ENCODE measurements at regions not wholly inside any gene's neighbourhood (a gene's known extent, or its start where the extent isn't known, plus 50 kb on each side); places are given as distances from the start of the nearest gene placed in this dataset.

- ChIA-PET CTCF (no interaction called here), POLR2A (no interaction called here)
- DNase-seq: no peak
- H3K4me1 Mint-ChIP-seq: no peaks in the 10 kb centered on the region
- H3K4me1 ChIP-seq (ENCODE audit: insufficient read depth, low read length): no peaks in the 10 kb centered on the region
- no peak overlapping the region for H3K4me3 ChIP-seq (ENCODE audit: low read length)
- no peaks in the 10 kb centered on the region for H3K9me3 ChIP-seq (ENCODE audit: low read length)
- peaks cover 12 to 14% of the 10 kb centered on the region in 2 donors for H3K27me3 Mint-ChIP-seq
- H3K27ac ChIP-seq (ENCODE audit: low read depth, low read length): no peak overlapping the region
- H3K27me3 ChIP-seq (ENCODE audit: insufficient read depth, low read length, poor library complexity, severe bottlenecking): no peaks in the 10 kb centered on the region
- H3K36me3 Mint-ChIP-seq: no peaks in the 10 kb centered on the region
- no peak overlapping the region for H3K4me3 Mint-ChIP-seq
- no peaks in the 10 kb centered on the region for H3K9me3 Mint-ChIP-seq
- no peak overlapping the region for H3K27ac Mint-ChIP-seq
- no peaks in the 10 kb centered on the region for H3K36me3 ChIP-seq (ENCODE audit: insufficient read depth, low read length)
Observed at GRCh38 chr16:80283466-80284392, 257.1 kb upstream of the DYNLRB2 start.

GRCh38 chr16:80280557-80280956, 260.2 kb upstream of the DYNLRB2 start:
- Histone ChIP-seq H3K27ac (ENCODE audit: low read depth, low read length) (no peak overlapping the region), H3K4me1 (ENCODE audit: insufficient read depth, low read length) (no peaks in the 10 kb centered on the region), H3K27me3 (ENCODE audit: insufficient read depth, low read length, poor library complexity, severe bottlenecking) (no peaks in the 10 kb centered on the region), H3K36me3 (ENCODE audit: insufficient read depth, low read length) (no peaks in the 10 kb centered on the region), H3K4me3 (ENCODE audit: low read length) (no peak overlapping the region), H3K9me3 (ENCODE audit: low read length) (no peaks in the 10 kb centered on the region)
- POLR2A ChIA-PET: no interaction called here
- no peaks in the 10 kb centered on the region for H3K9me3 Mint-ChIP-seq
- no peak overlapping the region for H3K27ac Mint-ChIP-seq
- CTCF ChIA-PET: no interaction called here
- no peaks in the 10 kb centered on the region for H3K4me1 Mint-ChIP-seq
- no peak for DNase-seq
- H3K4me3 Mint-ChIP-seq: no peak overlapping the region
- no peaks in the 10 kb centered on the region for H3K36me3 Mint-ChIP-seq
- H3K27me3 Mint-ChIP-seq: peaks cover 5 to 13% of the 10 kb centered on the region in 2 donors

- Histone ChIP-seq H3K9me3 (ENCODE audit: low read length) (no peaks in the 10 kb centered on the region), H3K27ac (ENCODE audit: low read depth, low read length) (no peak overlapping the region), H3K4me3 (ENCODE audit: low read length) (no peak overlapping the region), H3K27me3 (ENCODE audit: insufficient read depth, low read length, poor library complexity, severe bottlenecking) (no peaks in the 10 kb centered on the region), H3K4me1 (ENCODE audit: insufficient read depth, low read length) (no peaks in the 10 kb centered on the region), H3K36me3 (ENCODE audit: insufficient read depth, low read length) (no peaks in the 10 kb centered on the region)
- Mint-ChIP-seq H3K27me3 (peaks cover 5 to 13% of the 10 kb centered on the region in 2 donors), H3K27ac (no peak overlapping the region), H3K9me3 (no peaks in the 10 kb centered on the region), H3K4me3 (no peak overlapping the region), H3K4me1 (no peaks in the 10 kb centered on the region), H3K36me3 (no peaks in the 10 kb centered on the region)
- no peak for DNase-seq
- ChIA-PET CTCF (no interaction called here), POLR2A (no interaction called here)
Observed at GRCh38 chr16:80279656-80280055, 261.1 kb upstream of the DYNLRB2 start.

- Histone ChIP-seq H3K27me3 (ENCODE audit: insufficient read depth, low read length, poor library complexity, severe bottlenecking) (no peaks in the 10 kb centered on the region), H3K9me3 (ENCODE audit: low read length) (no peaks in the 10 kb centered on the region), H3K4me1 (ENCODE audit: insufficient read depth, low read length) (no peaks in the 10 kb centered on the region), H3K27ac (ENCODE audit: low read depth, low read length) (no peak overlapping the region), H3K36me3 (ENCODE audit: insufficient read depth, low read length) (no peaks in the 10 kb centered on the region), H3K4me3 (ENCODE audit: low read length) (no peak overlapping the region)
- Mint-ChIP-seq H3K9me3 (no peaks in the 10 kb centered on the region), H3K36me3 (no peaks in the 10 kb centered on the region), H3K27me3 (peaks cover 0 to 16% of the 10 kb centered on the region in 2 donors), H3K27ac (no peak overlapping the region), H3K4me3 (no peak overlapping the region), H3K4me1 (no peaks in the 10 kb centered on the region)
- no peak for DNase-seq
- CTCF ChIA-PET: no interaction called here
- POLR2A ChIA-PET: no interaction called here
Observed at GRCh38 chr16:80277182-80277581, 263.6 kb upstream of the DYNLRB2 start.

- H3K36me3 Mint-ChIP-seq: no peaks in the 10 kb centered on the region
- H3K27ac ChIP-seq (ENCODE audit: low read depth, low read length): no peak overlapping the region
- H3K27me3 Mint-ChIP-seq: peaks cover 0 to 16% of the 10 kb centered on the region in 2 donors
- H3K36me3 ChIP-seq (ENCODE audit: insufficient read depth, low read length): no peaks in the 10 kb centered on the region
- H3K4me1 ChIP-seq (ENCODE audit: insufficient read depth, low read length): no peaks in the 10 kb centered on the region
- no peaks in the 10 kb centered on the region for H3K9me3 Mint-ChIP-seq
- H3K27ac Mint-ChIP-seq: no peak overlapping the region
- no peaks in the 10 kb centered on the region for H3K27me3 ChIP-seq (ENCODE audit: insufficient read depth, low read length, poor library complexity, severe bottlenecking)
- H3K4me3 ChIP-seq (ENCODE audit: low read length): no peak overlapping the region
- CTCF ChIA-PET: no interaction called here
- no peak for DNase-seq
- POLR2A ChIA-PET: no interaction called here
- H3K4me3 Mint-ChIP-seq: no peak overlapping the region
- no peaks in the 10 kb centered on the region for H3K4me1 Mint-ChIP-seq
- no peaks in the 10 kb centered on the region for H3K9me3 ChIP-seq (ENCODE audit: low read length)
Observed at GRCh38 chr16:80274576-80275191, 266.1 kb upstream of the DYNLRB2 start.

- ChIA-PET CTCF (no interaction called here), POLR2A (no interaction called here)
- Mint-ChIP-seq H3K4me3 (no peak overlapping the region), H3K27ac (no peak overlapping the region), H3K27me3 (peaks cover 0 to 16% of the 10 kb centered on the region in 2 donors), H3K36me3 (no peaks in the 10 kb centered on the region), H3K4me1 (no peaks in the 10 kb centered on the region), H3K9me3 (no peaks in the 10 kb centered on the region)
- Histone ChIP-seq H3K4me3 (ENCODE audit: low read length) (no peak overlapping the region), H3K27ac (ENCODE audit: low read depth, low read length) (no peak overlapping the region), H3K27me3 (ENCODE audit: insufficient read depth, low read length, poor library complexity, severe bottlenecking) (no peaks in the 10 kb centered on the region), H3K36me3 (ENCODE audit: insufficient read depth, low read length) (no peaks in the 10 kb centered on the region), H3K4me1 (ENCODE audit: insufficient read depth, low read length) (no peaks in the 10 kb centered on the region), H3K9me3 (ENCODE audit: low read length) (no peaks in the 10 kb centered on the region)
- no peak for DNase-seq
Observed at GRCh38 chr16:80273635-80274538, 266.9 kb upstream of the DYNLRB2 start.

- ChIA-PET CTCF (no interaction called here), POLR2A (no interaction called here)
- Histone ChIP-seq H3K9me3 (ENCODE audit: low read length) (no peaks in the 10 kb centered on the region), H3K4me1 (ENCODE audit: insufficient read depth, low read length) (no peaks in the 10 kb centered on the region), H3K36me3 (ENCODE audit: insufficient read depth, low read length) (no peaks in the 10 kb centered on the region), H3K4me3 (ENCODE audit: low read length) (no peak overlapping the region), H3K27ac (ENCODE audit: low read depth, low read length) (no peak overlapping the region), H3K27me3 (ENCODE audit: insufficient read depth, low read length, poor library complexity, severe bottlenecking) (no peaks in the 10 kb centered on the region)
- H3K4me3 Mint-ChIP-seq: no peak overlapping the region
- peaks cover 0 to 35% of the 10 kb centered on the region in 2 donors for H3K27me3 Mint-ChIP-seq
- DNase-seq: no peak
- no peaks in the 10 kb centered on the region for H3K36me3 Mint-ChIP-seq
- H3K9me3 Mint-ChIP-seq: no peaks in the 10 kb centered on the region
- H3K27ac Mint-ChIP-seq: no peak overlapping the region
- peaks cover 0 to 4% (median 0%) of the 10 kb centered on the region in 3 donors for H3K4me1 Mint-ChIP-seq
Observed at GRCh38 chr16:80265624-80266306, 275.0 kb upstream of the DYNLRB2 start.

All from CD8-positive, alpha-beta memory T cell (primary cell).